Fibroblast of pulmonary artery (primary cell): ENCODE measurements at regions not wholly inside any gene's neighbourhood (a gene's known extent, or its start where the extent isn't known, plus 50 kb on each side); places are given as distances from the start of the nearest gene placed in this dataset.
"Not testable (repeated sequence)": the region's sequence is repeated elsewhere in the genome, so short reads cannot be mapped to it uniquely, and the experiment has no call there.

Experiments
- DNase-seq: peaks from one replicate; pipeline ENCODE4 v3.0.0-alpha.2; 2010; ENCODE audit warnings: low read depth
- H3K4me3 ChIP-seq: replicated peaks from 2 replicates; pipeline ENCODE4 v1.5.1; 2011; ENCODE audit warnings: low read depth, mild to moderate bottlenecking, control low read depth, low read length, moderate library complexity
- CTCF ChIP-seq: IDR thresholded peaks from 2 replicates; pipeline ENCODE4 v1.5.1; 2011; ENCODE audit warnings: mild to moderate bottlenecking, control low read depth, low read length, inconsistent platforms; ENCODE audit errors: missing control alignments

GRCh38 chr10:131832056-131832685, 68.6 kb upstream of the PPP2R2D start:
- no peak overlapping the region for H3K4me3 ChIP-seq
- DNase-seq = no peak
- no peak for TF ChIP-seq CTCF

- H3K4me3 ChIP-seq = no peak overlapping the region
- TF ChIP-seq CTCF = no peak
- DNase-seq = no peak
These were observed 67.8 kb upstream of the PPP2R2D start for GRCh38 chr10:131833013-131833412.

GRCh38 chr10:131833446-131834080, 67.2 kb upstream of the PPP2R2D start:
- DNase-seq = no peak
- H3K4me3 ChIP-seq = no peak overlapping the region
- no peak for TF ChIP-seq CTCF

- no peak for DNase-seq
- H3K4me3 ChIP-seq = no peak overlapping the region
- TF ChIP-seq CTCF = no peak
These were observed 66.5 kb upstream of the PPP2R2D start for GRCh38 chr10:131834152-131834810.

- no peak for TF ChIP-seq CTCF
- H3K4me3 ChIP-seq = no peak overlapping the region
These were observed 61.7 kb upstream of the PPP2R2D start for GRCh38 chr10:131838966-131839742.

GRCh38 chr10:131839880-131840787, 60.7 kb upstream of the PPP2R2D start:
- not testable (repeated sequence) for DNase-seq, H3K4me3 ChIP-seq

More at GRCh38 chr10:131838966-131839742, 61.7 kb upstream of the PPP2R2D start:
- no peak for DNase-seq
